K562 (cell line): ENCODE measurements at regions not wholly inside any gene's neighbourhood (a gene's known extent, or its start where the extent isn't known, plus 50 kb on each side); places are given as distances from the start of the nearest gene placed in this dataset.

ENCODE experiments used
- ATAC-seq: fragments of 200-7000 bp; cut with Tn5 transposase; 3 replicates; pipeline ENCODE4 v1.9.1; 2020; ENCODE audit warnings: moderate library complexity
- BruUV-seq: library from RNA; stranded (reverse); fragments of 400-500 nt; replicated peaks from 2 replicates; lab custom pipeline; 2021; lab: Mats Ljungman, UMichigan
- CTCF ChIA-PET: fragments of 300-600 bp; formaldehyde crosslinking; extraction: SDS; loops from one replicate; lab custom pipeline; 2021; ENCODE audit warnings: low intra/inter-chr PET ratio; lab: Yijun Ruan, JAX
- POLR2A ChIA-PET: fragments of 300-600, 350-650 bp; sonication (Branson Sonifier 250); formaldehyde crosslinking; extraction: SDS; loops from one replicate; lab custom pipeline; 2021; ENCODE audit warnings: antibody characterized with exemption, inconsistent platforms; lab: Yijun Ruan, JAX
- DNase-seq, 4 experiments: peaks; one replicate each; pipeline versions ENCODE4 v3.0.0 to v3.0.0-alpha.2; 2011 to 2018; ENCODE audit warnings: low spot score in 3 of 4, mixed read lengths in 3 of 4; ENCODE audit errors: extremely low read depth in 1 of 4
- FAIRE-seq: peaks from 2 replicates; lab custom pipeline; 2011; peaks lifted over from hg19 to GRCh38; lab: Jason Lieb, UNC
- H2AFZ ChIP-seq: 2 replicates; pipeline ENCODE4 v1.6.0; 2011; ENCODE audit warnings: low read depth, low read length, control low read depth, inconsistent platforms
- H3K27ac ChIP-seq: fragments of 200-600 bp; 3 replicates; pipeline ENCODE4 v1.8.0; 2011; ENCODE audit warnings: low read depth, mild to moderate bottlenecking, control low read depth, inconsistent platforms, low read length, moderate library complexity, mixed read lengths; ENCODE audit errors: extremely low read depth
- H3K27me3 ChIP-seq, 2 experiments: fragments of 300-600 bp in 1 of 2; 2 replicates in 1 of 2; 3 replicates in 1 of 2; pipeline versions ENCODE4 v1.6.0 to v1.8.0; 2011; ENCODE audit warnings: inconsistent platforms in 2 of 2, low read length in 2 of 2, mild to moderate bottlenecking in 1 of 2, mixed read lengths in 1 of 2, moderate library complexity in 1 of 2; ENCODE audit not compliant: control insufficient read depth in 2 of 2, insufficient read depth in 2 of 2
- H3K36me3 ChIP-seq: fragments of 300-600 bp; 3 replicates; pipeline ENCODE4 v1.8.0; 2011; ENCODE audit warnings: mild to moderate bottlenecking, low read length, inconsistent platforms; ENCODE audit not compliant: control insufficient read depth, insufficient read depth
- H3K4me1 ChIP-seq, 2 experiments: fragments of 200-600 bp in 1 of 2; replicated peaks in 1 of 2; 2 replicates in 1 of 2; 3 replicates in 1 of 2; pipeline versions ENCODE4 v1.5.1 to v1.8.0; 2011; ENCODE audit warnings: inconsistent platforms in 2 of 2, low read length in 2 of 2, mild to moderate bottlenecking in 1 of 2, mixed read lengths in 1 of 2, moderate library complexity in 1 of 2; ENCODE audit not compliant: control insufficient read depth in 2 of 2, insufficient read depth in 2 of 2
- H3K4me2 ChIP-seq: 2 replicates; pipeline ENCODE4 v1.6.1; 2011; ENCODE audit warnings: low read length, control low read depth, inconsistent platforms, mixed read lengths; ENCODE audit not compliant: insufficient read depth
- H3K4me3 ChIP-seq: fragments of 200-600 bp; sonication (generic), shearing (Covaris generic); 2 replicates; pipeline ENCODE4 v1.5.1; 2016; ENCODE audit warnings: control low read depth, inconsistent platforms
- H3K79me2 ChIP-seq: fragments of 200-600 bp; 3 replicates; pipeline ENCODE4 v1.8.0; 2011; ENCODE audit warnings: low read length, inconsistent platforms; ENCODE audit not compliant: control insufficient read depth, insufficient read depth
- H3K9ac ChIP-seq, 2 experiments: 2 replicates each; pipeline versions ENCODE4 v1.6.0 to v1.6.1; 2011; ENCODE audit warnings: low read depth in 2 of 2, low read length in 2 of 2, control low read depth in 1 of 2, inconsistent platforms in 1 of 2, mild to moderate bottlenecking in 1 of 2, mixed read lengths in 1 of 2; ENCODE audit not compliant: insufficient read depth in 1 of 2
- H3K9me1 ChIP-seq: one replicate; pipeline ENCODE4 v1.6.0; 2011; ENCODE audit warnings: inconsistent platforms, mild to moderate bottlenecking, low read length, moderate library complexity; ENCODE audit not compliant: control insufficient read depth, insufficient read depth
- H3K9me3 ChIP-seq: replicated peaks from 2 replicates; pipeline ENCODE4 v1.5.1; 2011; ENCODE audit warnings: low read depth, low read length, inconsistent platforms; ENCODE audit not compliant: control insufficient read depth, insufficient read depth
- H4K20me1 ChIP-seq: replicated peaks from 2 replicates; pipeline ENCODE4 v1.6.1; 2011; ENCODE audit warnings: low read length, inconsistent platforms, mixed read lengths; ENCODE audit not compliant: control insufficient read depth, insufficient read depth
- CHD2 ChIP-seq: IDR thresholded peaks from 2 replicates; pipeline ENCODE4 v1.6.1; 2011; ENCODE audit warnings: low read depth, low read length
- FOXK1 ChIP-seq: sonication (generic); formaldehyde crosslinking; IDR thresholded peaks from 2 replicates; pipeline ENCODE4 v1.8.0; 2022; ENCODE audit warnings: missing genetic modification reagents, mild to moderate bottlenecking, borderline replicate concordance
- HDAC3 ChIP-seq: fragments of 450-650 bp; IDR thresholded peaks from 2 replicates; pipeline ENCODE4 v1.6.1; 2018; ENCODE audit warnings: borderline replicate concordance, mild to moderate bottlenecking, moderate library complexity; ENCODE audit not compliant: partially characterized antibody
- HMG20B ChIP-seq: fragments of 250-450 bp; sonication (Bioruptor Pico); IDR thresholded peaks from 2 replicates; pipeline ENCODE4 v1.5.0; 2021; ENCODE audit warnings: mild to moderate bottlenecking
- KDM4B ChIP-seq, 2 experiments: fragments of 450-650 bp in 1 of 2; sonication (generic) in 1 of 2; IDR thresholded peaks; 2 replicates each; pipeline ENCODE4 v1.6.1; 2016 to 2017; ENCODE audit warnings: borderline replicate concordance in 2 of 2, antibody characterized with exemption in 1 of 2, low read depth in 1 of 2, mild to moderate bottlenecking in 1 of 2
- LCOR ChIP-seq: sonication (generic); formaldehyde crosslinking; IDR thresholded peaks from 2 replicates; pipeline ENCODE4 v1.8.0; 2022; ENCODE audit warnings: mild to moderate bottlenecking, missing genetic modification reagents
- MEIS2 ChIP-seq: fragments of 450-650 bp; IDR thresholded peaks from 2 replicates; pipeline ENCODE4 v1.6.1; 2014; ENCODE audit warnings: mild to moderate bottlenecking; ENCODE audit not compliant: partially characterized antibody
- NFE2L1 ChIP-seq: fragments of 450-650 bp; IDR thresholded peaks from 2 replicates; pipeline ENCODE4 v1.6.1; 2016; ENCODE audit warnings: missing genetic modification characterization, low read depth, mild to moderate bottlenecking, missing compliant biosample characterization, moderate library complexity, borderline replicate concordance
- NFRKB ChIP-seq: fragments of 450-650 bp; IDR thresholded peaks from 2 replicates; pipeline ENCODE4 v1.6.1; 2016; ENCODE audit warnings: low read depth
- PPARD ChIP-seq: fragments of 250-450 bp; sonication (Bioruptor Pico); IDR thresholded peaks from 2 replicates; pipeline ENCODE4 v1.8.0; 2022; ENCODE audit warnings: inconsistent platforms, mild to moderate bottlenecking, moderate library complexity
- RUNX1 ChIP-seq: sonication (generic); IDR thresholded peaks from 2 replicates; pipeline ENCODE4 v1.6.1; 2016; ENCODE audit warnings: antibody characterized with exemption, low read depth
- ZNF134 ChIP-seq: fragments of 250-450 bp; sonication (Bioruptor Pico); conservative IDR thresholded peaks from 2 replicates; pipeline ENCODE4 v1.4.0; 2020
- WGBS: fragments of 100-300 bp; shearing (Covaris generic); methylation state at CpG from one replicate; pipeline ENCODE4 v1.1.6; 2016; ENCODE audit warnings: low coverage, mixed read lengths; ENCODE audit not compliant: insufficient coverage; ENCODE audit errors: missing lambda C conversion rate; 5-methylcytosine and 5-hydroxymethylcytosine counted together
- in situ Hi-C: fragments of 300-500 bp; cut with MboI; formaldehyde crosslinking; loops from 4 replicates; pipeline ENCODE4 v1.15.0; 2018; ENCODE audit warnings: inconsistent platforms, mixed read lengths
- intact Hi-C: fragments of 100-400 bp; cut with micrococcal nuclease; formaldehyde crosslinking; loops from 2 replicates; pipeline ENCODE4 v1.14.2; 2022
- TF ChIP-seq, protein P1 (sequence below): fragments of 250-450 bp; sonication (Bioruptor Pico); IDR thresholded peaks from 2 replicates; pipeline ENCODE4 v1.5.0; 2020; ENCODE audit warnings: mild to moderate bottlenecking, borderline replicate concordance

DNA sequence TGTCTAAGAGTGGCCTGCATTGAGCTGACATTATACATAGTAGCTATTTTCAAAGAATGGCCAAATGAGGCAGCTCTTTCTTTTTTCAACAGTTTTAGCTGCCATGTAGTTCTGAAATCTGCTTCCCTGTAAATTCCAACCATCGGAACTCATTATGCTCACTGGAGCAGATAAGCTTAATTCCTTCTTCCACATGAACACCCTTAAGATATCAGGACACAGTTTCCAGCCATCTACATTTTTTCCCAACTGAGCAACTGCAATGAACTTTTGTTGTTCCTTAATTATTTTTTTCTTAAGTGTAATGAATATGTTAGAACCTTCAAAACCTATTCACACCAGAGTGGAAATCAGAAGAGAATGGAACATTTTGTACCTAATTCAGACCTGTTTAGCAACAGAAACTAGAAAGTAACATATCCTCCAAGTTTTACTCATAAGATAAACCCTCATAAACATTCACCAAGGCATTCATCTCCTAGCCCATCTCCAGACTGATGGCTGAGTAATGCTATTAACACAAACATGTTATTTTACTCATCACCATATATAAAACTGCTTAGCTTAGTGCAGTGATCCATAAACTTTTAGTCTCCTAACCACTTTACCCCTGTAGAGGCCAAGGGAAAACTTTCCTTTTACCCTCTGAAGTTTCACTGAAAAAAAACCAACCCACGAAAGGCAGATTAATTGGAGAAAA, 296.1 kb upstream of the SYT1 start:
- POLR2A ChIA-PET: no interaction called here
- no peak for ATAC-seq
- no peak overlapping the region for H3K27ac ChIP-seq
- CTCF ChIA-PET: no interaction called here
- no peaks in the 10 kb centered on the region for H3K79me2 ChIP-seq
- 0% methylated on average over 2 of the region's 2 CpGs for WGBS
- H3K4me1 ChIP-seq: no peaks in the 10 kb centered on the region
- no peak overlapping the region for H2AFZ ChIP-seq
- no peak overlapping the region for H3K4me3 ChIP-seq
- FAIRE-seq: no peak
- no peaks in the 10 kb centered on the region for H3K27me3 ChIP-seq
- H3K9me3 ChIP-seq: no peaks in the 10 kb centered on the region
- DNase-seq: no peak
- TF ChIP-seq NFE2L1 (tag) (no peak), PPARD (CRISPR knock-in tag) (no peak), NFRKB (no peak), LCOR (CRISPR knock-in tag) (no peak), HDAC3 (no peak), FOXK1 (CRISPR knock-in tag) (no peak), CHD2 (no peak), KDM4B (IDR thresholded peaks at IDR 0.05; ENCODE audit: borderline replicate concordance in 2 of 2, low read depth in 1 of 2) (no peak), RUNX1 (no peak), MEIS2 (no peak), HMG20B (CRISPR knock-in tag) (no peak), ZNF134 (CRISPR knock-in tag) (no peak)
- TF ChIP-seq, protein P1, sequence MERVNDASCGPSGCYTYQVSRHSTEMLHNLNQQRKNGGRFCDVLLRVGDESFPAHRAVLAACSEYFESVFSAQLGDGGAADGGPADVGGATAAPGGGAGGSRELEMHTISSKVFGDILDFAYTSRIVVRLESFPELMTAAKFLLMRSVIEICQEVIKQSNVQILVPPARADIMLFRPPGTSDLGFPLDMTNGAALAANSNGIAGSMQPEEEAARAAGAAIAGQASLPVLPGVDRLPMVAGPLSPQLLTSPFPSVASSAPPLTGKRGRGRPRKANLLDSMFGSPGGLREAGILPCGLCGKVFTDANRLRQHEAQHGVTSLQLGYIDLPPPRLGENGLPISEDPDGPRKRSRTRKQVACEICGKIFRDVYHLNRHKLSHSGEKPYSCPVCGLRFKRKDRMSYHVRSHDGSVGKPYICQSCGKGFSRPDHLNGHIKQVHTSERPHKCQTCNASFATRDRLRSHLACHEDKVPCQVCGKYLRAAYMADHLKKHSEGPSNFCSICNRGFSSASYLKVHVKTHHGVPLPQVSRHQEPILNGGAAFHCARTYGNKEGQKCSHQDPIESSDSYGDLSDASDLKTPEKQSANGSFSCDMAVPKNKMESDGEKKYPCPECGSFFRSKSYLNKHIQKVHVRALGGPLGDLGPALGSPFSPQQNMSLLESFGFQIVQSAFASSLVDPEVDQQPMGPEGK (CRISPR knock-in tag): no peak
- BruUV-seq: no TSS peak
- no peaks in the 10 kb centered on the region for H4K20me1 ChIP-seq
- no peak overlapping the region for H3K9ac ChIP-seq
- H3K9me1 ChIP-seq: no peaks in the 10 kb centered on the region
- no peak overlapping the region for H3K4me2 ChIP-seq
- intact Hi-C loops: no loop called here
- H3K36me3 ChIP-seq: no peaks in the 10 kb centered on the region
- in situ Hi-C loops: no loop called here
